ENCODE measurements at regions not wholly inside any gene's neighbourhood (a gene's known extent, or its start where the extent isn't known, plus 50 kb on each side); places are given as distances from the start of the nearest gene placed in this dataset.
"Not testable (repeated sequence)": the region's sequence is repeated elsewhere in the genome, so short reads cannot be mapped to it uniquely, and the experiment has no call there.

DNA sequence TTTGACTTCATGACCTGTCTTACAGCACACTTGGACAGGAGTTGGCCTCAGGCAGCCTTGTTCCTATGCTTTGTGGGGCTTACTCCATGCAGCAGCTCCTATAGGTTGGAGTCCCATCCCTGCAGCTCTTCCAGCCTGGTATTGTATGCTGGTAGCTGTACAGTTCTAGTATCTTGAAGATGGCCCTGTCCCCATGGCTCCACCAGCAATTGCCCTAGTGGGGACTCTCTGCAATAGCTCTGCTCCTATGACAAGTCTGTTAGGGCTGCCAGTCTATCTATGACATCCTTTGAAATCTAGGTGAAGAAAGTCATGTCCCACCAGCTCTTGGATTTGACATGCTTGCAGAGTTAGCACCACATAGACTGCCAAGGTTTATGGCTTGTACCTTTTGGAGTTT, 252.6 kb downstream of the ANTXR2 start:
- H3K79me2 ChIP-seq (ENCODE audit: control insufficient read depth, insufficient read depth, low read length) = no peaks in the 10 kb centered on the region

DNA sequence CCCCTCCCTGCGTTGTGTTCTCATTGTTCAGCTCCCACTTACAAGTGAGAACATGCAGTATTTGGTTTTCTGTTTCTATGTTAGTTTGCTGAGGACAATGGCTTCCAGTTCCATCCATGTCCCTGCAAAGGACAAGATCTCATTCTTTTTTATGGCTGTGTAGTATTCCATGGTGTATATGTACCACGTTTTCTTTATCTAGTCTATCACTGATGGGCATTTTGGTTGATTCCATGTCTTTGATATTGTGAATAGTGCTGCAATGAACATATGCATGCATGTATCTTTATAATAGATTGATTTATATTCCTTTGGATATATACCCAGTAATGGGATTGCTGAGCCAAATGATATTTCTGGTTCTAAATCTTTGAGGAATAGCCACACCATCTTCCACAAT, 265.1 kb downstream of the ANTXR2 start:
- not testable (repeated sequence) for DNase-seq (ENCODE audit: low read depth in 2 of 2); H3K79me2 ChIP-seq (ENCODE audit: control insufficient read depth, insufficient read depth, low read length); H3K27ac ChIP-seq (ENCODE audit: insufficient read depth, low read length); H3K4me1 ChIP-seq (ENCODE audit: control insufficient read depth, extremely low read depth, insufficient read depth, low read length); H3K36me3 ChIP-seq (ENCODE audit: control insufficient read depth, insufficient read depth, low read length); H4K20me1 ChIP-seq (ENCODE audit: control insufficient read depth, extremely low read depth, insufficient read depth, low read length); H3K27me3 ChIP-seq (ENCODE audit: control insufficient read depth, insufficient read depth, low read length); H2AFZ ChIP-seq (ENCODE audit: low read length); H3K4me3 ChIP-seq (replicated peaks in 1 of 4; ENCODE audit: control extremely low read depth in 1 of 4, insufficient read depth in 1 of 4, low read depth in 3 of 4, low read length in 4 of 4); H3K4me2 ChIP-seq (ENCODE audit: extremely low read depth, insufficient read depth, low read length); H3K9ac ChIP-seq (ENCODE audit: insufficient read depth, low read length); H3K9me3 ChIP-seq (ENCODE audit: control insufficient read depth, insufficient read depth, low read depth, low read length)

More for the DNA sequence above, 252.6 kb downstream of the ANTXR2 start:
- TF ChIP-seq EZH2 (IDR thresholded peaks at IDR 0.05; ENCODE audit: low read length, missing control alignments) = no peak
- TF ChIP-seq, protein P1, sequence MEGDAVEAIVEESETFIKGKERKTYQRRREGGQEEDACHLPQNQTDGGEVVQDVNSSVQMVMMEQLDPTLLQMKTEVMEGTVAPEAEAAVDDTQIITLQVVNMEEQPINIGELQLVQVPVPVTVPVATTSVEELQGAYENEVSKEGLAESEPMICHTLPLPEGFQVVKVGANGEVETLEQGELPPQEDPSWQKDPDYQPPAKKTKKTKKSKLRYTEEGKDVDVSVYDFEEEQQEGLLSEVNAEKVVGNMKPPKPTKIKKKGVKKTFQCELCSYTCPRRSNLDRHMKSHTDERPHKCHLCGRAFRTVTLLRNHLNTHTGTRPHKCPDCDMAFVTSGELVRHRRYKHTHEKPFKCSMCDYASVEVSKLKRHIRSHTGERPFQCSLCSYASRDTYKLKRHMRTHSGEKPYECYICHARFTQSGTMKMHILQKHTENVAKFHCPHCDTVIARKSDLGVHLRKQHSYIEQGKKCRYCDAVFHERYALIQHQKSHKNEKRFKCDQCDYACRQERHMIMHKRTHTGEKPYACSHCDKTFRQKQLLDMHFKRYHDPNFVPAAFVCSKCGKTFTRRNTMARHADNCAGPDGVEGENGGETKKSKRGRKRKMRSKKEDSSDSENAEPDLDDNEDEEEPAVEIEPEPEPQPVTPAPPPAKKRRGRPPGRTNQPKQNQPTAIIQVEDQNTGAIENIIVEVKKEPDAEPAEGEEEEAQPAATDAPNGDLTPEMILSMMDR (conservative IDR thresholded peaks at IDR 0.05 in 1 of 2, IDR thresholded peaks at IDR 0.05 in 1 of 2; ENCODE audit: low read depth in 1 of 2, low read length in 2 of 2) = no peak
- Histone ChIP-seq H3K4me1 (ENCODE audit: control insufficient read depth, extremely low read depth, insufficient read depth, low read length) (no peaks in the 10 kb centered on the region), H3K36me3 (ENCODE audit: control insufficient read depth, insufficient read depth, low read length) (no peaks in the 10 kb centered on the region), H3K4me3 (replicated peaks in 1 of 4; ENCODE audit: control extremely low read depth in 1 of 4, insufficient read depth in 1 of 4, low read depth in 3 of 4, low read length in 4 of 4) (no peak overlapping the region), H3K4me2 (ENCODE audit: extremely low read depth, insufficient read depth, low read length) (no peak overlapping the region), H3K27me3 (ENCODE audit: control insufficient read depth, insufficient read depth, low read length) (no peaks in the 10 kb centered on the region), H3K27ac (ENCODE audit: insufficient read depth, low read length) (no peak overlapping the region), H2AFZ (ENCODE audit: low read length) (no peak overlapping the region), H3K9ac (ENCODE audit: insufficient read depth, low read length) (no peak overlapping the region), H4K20me1 (ENCODE audit: control insufficient read depth, extremely low read depth, insufficient read depth, low read length) (no peaks in the 10 kb centered on the region), H3K9me3 (ENCODE audit: control insufficient read depth, insufficient read depth, low read depth, low read length) (no peaks in the 10 kb centered on the region)
- no peak for DNase-seq (ENCODE audit: low read depth in 2 of 2)

DNA sequence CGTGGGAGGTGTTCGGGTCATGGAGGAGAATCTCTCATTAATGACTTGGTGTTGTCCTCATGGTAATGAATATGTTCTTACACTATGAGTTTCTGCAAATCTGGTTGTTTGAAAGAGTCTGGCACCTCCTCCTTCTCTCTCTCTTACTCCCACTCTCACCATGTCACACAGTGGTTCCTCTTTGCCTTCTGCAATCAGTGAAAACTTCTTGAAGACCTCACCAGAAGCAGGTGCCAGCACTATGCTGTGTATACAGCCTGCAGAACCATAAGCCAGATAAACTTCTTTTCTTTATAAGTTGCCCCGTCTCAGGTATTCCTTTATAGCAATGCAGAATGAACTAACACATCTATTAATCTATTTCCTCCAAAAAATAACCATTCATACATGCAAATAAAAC, 275.0 kb downstream of the ANTXR2 start:
- no peak for TF ChIP-seq EZH2 (IDR thresholded peaks at IDR 0.05; ENCODE audit: low read length, missing control alignments)
- TF ChIP-seq, protein P1 (conservative IDR thresholded peaks at IDR 0.05 in 1 of 2, IDR thresholded peaks at IDR 0.05 in 1 of 2; ENCODE audit: low read depth in 1 of 2, low read length in 2 of 2) = no peak
- Histone ChIP-seq H3K4me1 (ENCODE audit: control insufficient read depth, extremely low read depth, insufficient read depth, low read length) (no peaks in the 10 kb centered on the region), H3K4me3 (replicated peaks in 1 of 4; ENCODE audit: control extremely low read depth in 1 of 4, insufficient read depth in 1 of 4, low read depth in 3 of 4, low read length in 4 of 4) (no peak overlapping the region), H3K27me3 (ENCODE audit: control insufficient read depth, insufficient read depth, low read length) (no peaks in the 10 kb centered on the region), H3K9ac (ENCODE audit: insufficient read depth, low read length) (no peak overlapping the region), H3K9me3 (ENCODE audit: control insufficient read depth, insufficient read depth, low read depth, low read length) (no peaks in the 10 kb centered on the region), H3K79me2 (ENCODE audit: control insufficient read depth, insufficient read depth, low read length) (no peaks in the 10 kb centered on the region), H3K36me3 (ENCODE audit: control insufficient read depth, insufficient read depth, low read length) (no peaks in the 10 kb centered on the region), H2AFZ (ENCODE audit: low read length) (no peak overlapping the region), H3K27ac (ENCODE audit: insufficient read depth, low read length) (no peak overlapping the region), H4K20me1 (ENCODE audit: control insufficient read depth, extremely low read depth, insufficient read depth, low read length) (no peaks in the 10 kb centered on the region), H3K4me2 (ENCODE audit: extremely low read depth, insufficient read depth, low read length) (no peak overlapping the region)
- DNase-seq (ENCODE audit: low read depth in 2 of 2) = no peak
